Gastroesophageal sphincter (tissue), 4 donors: ENCODE measurements at regions not wholly inside any gene's neighbourhood (a gene's known extent, or its start where the extent isn't known, plus 50 kb on each side); places are given as distances from the start of the nearest gene placed in this dataset.

ENCODE experiments used
- ATAC-seq: fragments of 150-250 bp; one replicate; pipeline ENCODE4 v1.9.1; 2016; ENCODE audit warnings: mild to moderate bottlenecking, moderate library complexity
- H3K27ac ChIP-seq, 4 donors: fragments of 200-600 bp; sonication (generic) in 3 of 4; 1 replicate in 3 of 4; 2 replicates in 1 of 4; pipeline ENCODE4 v1.5.1; 2016 to 2019
- H3K27me3 ChIP-seq: fragments of 200-600 bp; sonication (generic); one replicate; pipeline ENCODE4 v1.5.1; 2019
- H3K36me3 ChIP-seq, 2 donors: fragments of 200-600 bp; sonication (generic); one replicate each; pipeline ENCODE4 v1.5.1; 2019; ENCODE audit warnings: control low read depth in 1 of 2
- H3K4me1 ChIP-seq, 3 donors: fragments of 200-600 bp; sonication (generic); 1 replicate in 2 of 3; 2 replicates in 1 of 3; pipeline ENCODE4 v1.5.1; 2016 to 2019; ENCODE audit warnings: control low read depth in 2 of 3
- H3K4me3 ChIP-seq, 2 donors: fragments of 200-600 bp; sonication (generic); one replicate each; pipeline ENCODE4 v1.5.1; 2019; ENCODE audit warnings: mild to moderate bottlenecking in 1 of 2, moderate library complexity in 1 of 2
- H3K9me3 ChIP-seq, 3 donors: fragments of 200-600 bp; sonication (generic); one replicate each; pipeline ENCODE4 v1.5.1; 2017 to 2019; ENCODE audit warnings: control low read depth in 2 of 3
- CTCF ChIP-seq, 4 experiments: fragments of 200-600 bp in 2 of 4; fragments of 450-650 bp in 2 of 4; sonication (generic) in 1 of 4; IDR thresholded peaks; one replicate each; pipeline ENCODE4 v1.5.1; 2017 to 2019; ENCODE audit warnings: antibody characterized with exemption in 4 of 4, mild to moderate bottlenecking in 2 of 4, moderate library complexity in 2 of 4
- EP300 ChIP-seq: sonication (generic); formaldehyde crosslinking; IDR thresholded peaks from one replicate; pipeline ENCODE4 v1.6.1; 2017; ENCODE audit warnings: antibody characterized with exemption, mild to moderate bottlenecking
- POLR2A ChIP-seq, 2 donors: fragments of 450-650 bp; IDR thresholded peaks; one replicate each; pipeline ENCODE4 v1.6.1; 2017; ENCODE audit warnings: antibody characterized with exemption in 2 of 2, mild to moderate bottlenecking in 2 of 2, moderate library complexity in 1 of 2
- POLR2AphosphoS5 ChIP-seq: sonication (generic); formaldehyde crosslinking; IDR thresholded peaks from one replicate; pipeline ENCODE4 v1.6.1; 2017; ENCODE audit warnings: antibody characterized with exemption
- WGBS, 2 donors: methylation state at CpG; one replicate each; pipeline ENCODE4 v1.1.5; 2018; ENCODE audit warnings: low coverage in 1 of 2; 5-methylcytosine and 5-hydroxymethylcytosine counted together

- Histone ChIP-seq H3K27me3 (no peaks in the 10 kb centered on the region), H3K36me3 (no peaks in the 10 kb centered on the region), H3K9me3 (no peaks in the 10 kb centered on the region), H3K4me3 (no peak overlapping the region), H3K4me1 (no peaks in the 10 kb centered on the region), H3K27ac (no peak overlapping the region)
- no peak for ATAC-seq
- 89 to 90% methylated on average over 2 of the region's 2 CpGs for WGBS, 2 donors
- TF ChIP-seq EP300 (no peak), POLR2A (IDR thresholded peaks at IDR 0.05) (no peak), CTCF (IDR thresholded peaks at IDR 0.05) (no peak), POLR2AphosphoS5 (no peak)
These were observed 106.7 kb downstream of the UNC5CL start for GRCh38 chr6:40932366-40932765.

GRCh38 chr6:40931931-40932330 lies 107.1 kb downstream of the UNC5CL start:
- Histone ChIP-seq H3K4me3 (no peak overlapping the region), H3K27me3 (no peaks in the 10 kb centered on the region), H3K36me3 (no peaks in the 10 kb centered on the region), H3K4me1 (no peaks in the 10 kb centered on the region), H3K9me3 (no peaks in the 10 kb centered on the region), H3K27ac (no peak overlapping the region)
- 24 to 77% methylated on average over 1 of the region's 1 CpG for WGBS, 2 donors
- no peak for ATAC-seq
- TF ChIP-seq POLR2AphosphoS5 (no peak), CTCF (IDR thresholded peaks at IDR 0.05) (no peak), POLR2A (IDR thresholded peaks at IDR 0.05) (no peak), EP300 (no peak)

- ATAC-seq, result no peak
- 70 to 100% methylated on average over 1 to 2 of the region's 3 CpGs for WGBS, 2 donors
These were observed 108.5 kb downstream of the UNC5CL start for GRCh38 chr6:40930555-40930954.

GRCh38 chr6:40930045-40930444 lies 109.0 kb downstream of the UNC5CL start:
- H3K4me3 ChIP-seq, result no peak overlapping the region
- H3K27ac ChIP-seq, result no peak overlapping the region
- H3K27me3 ChIP-seq, result no peaks in the 10 kb centered on the region
- TF ChIP-seq CTCF (IDR thresholded peaks at IDR 0.05) (no peak), POLR2A (IDR thresholded peaks at IDR 0.05) (no peak), EP300 (no peak), POLR2AphosphoS5 (no peak)
- H3K36me3 ChIP-seq, result no peaks in the 10 kb centered on the region
- WGBS, 2 donors, result 100% methylated on average over 1 of the region's 1 CpG; no CpG with 5 or more reads in 1 of the 2 donors
- H3K9me3 ChIP-seq, result no peaks in the 10 kb centered on the region
- no peak for ATAC-seq
- no peaks in the 10 kb centered on the region for H3K4me1 ChIP-seq

More at GRCh38 chr6:40930555-40930954, 108.5 kb downstream of the UNC5CL start:
- TF ChIP-seq POLR2A (IDR thresholded peaks at IDR 0.05) (no peak), CTCF (IDR thresholded peaks at IDR 0.05) (no peak), EP300 (no peak), POLR2AphosphoS5 (no peak)
- no peaks in the 10 kb centered on the region for H3K27me3 ChIP-seq
- H3K4me3 ChIP-seq, result no peak overlapping the region
- H3K4me1 ChIP-seq, result no peaks in the 10 kb centered on the region
- H3K36me3 ChIP-seq, result no peaks in the 10 kb centered on the region
- H3K9me3 ChIP-seq, result no peaks in the 10 kb centered on the region
- no peak overlapping the region for H3K27ac ChIP-seq

GRCh38 chr6:40929176-40929575 lies 109.8 kb downstream of the UNC5CL start:
- WGBS, 2 donors, result 90 to 100% methylated on average over 1 to 2 of the region's 3 CpGs
- no peaks in the 10 kb centered on the region for H3K36me3 ChIP-seq
- no peak overlapping the region for H3K4me3 ChIP-seq
- no peaks in the 10 kb centered on the region for H3K9me3 ChIP-seq
- no peak for ATAC-seq
- no peak overlapping the region for H3K27ac ChIP-seq
- no peaks in the 10 kb centered on the region for H3K27me3 ChIP-seq
- no peaks in the 10 kb centered on the region for H3K4me1 ChIP-seq
- TF ChIP-seq CTCF (IDR thresholded peaks at IDR 0.05) (no peak), POLR2AphosphoS5 (no peak), POLR2A (IDR thresholded peaks at IDR 0.05) (no peak)
